ENCODE measurements at regions not wholly inside any gene's neighbourhood (a gene's known extent, or its start where the extent isn't known, plus 50 kb on each side); places are given as distances from the start of the nearest gene placed in this dataset.
A peak's percentile ranks its signal among the peaks of the same experiment; 100 is the strongest.
"Not testable (repeated sequence)": the region's sequence is repeated elsewhere in the genome, so short reads cannot be mapped to it uniquely, and the experiment has no call there.

DNA sequence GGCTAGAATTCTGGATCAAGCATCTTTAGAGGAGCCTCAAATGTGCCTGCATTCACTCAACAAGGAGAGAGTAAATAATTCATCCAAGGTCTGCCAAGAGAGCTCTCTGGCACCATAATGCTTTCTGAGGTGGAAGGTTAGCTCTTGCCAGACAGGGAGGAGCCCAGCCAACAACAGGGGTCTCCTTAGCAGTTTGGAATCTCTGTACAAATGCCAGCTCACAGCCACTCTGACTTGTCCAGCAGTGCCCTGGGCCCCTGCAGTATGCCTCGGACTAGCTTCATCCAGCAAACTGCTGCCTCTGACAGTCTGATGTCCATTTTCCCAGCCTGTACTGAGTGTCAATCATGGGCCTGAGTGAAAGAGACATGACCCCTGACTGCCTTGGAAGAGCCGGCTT, 127.2 kb upstream of the SLC44A1 start:
- DNase-seq: no peak
- peaks cover 3 to 7% (median 6%) of the 10 kb centered on the region in 3 donors for H3K27me3 Mint-ChIP-seq (ENCODE audit: low read depth in 3 of 3)
- peaks cover 0 to 4% (median 0%) of the 10 kb centered on the region in 3 donors for H3K36me3 Mint-ChIP-seq
- no peak overlapping the region for H3K4me3 Mint-ChIP-seq
- H3K27ac Mint-ChIP-seq: peak overlapping the region in 1 of 6 donors; percentile 47
- H3K9me3 Mint-ChIP-seq: no peaks in the 10 kb centered on the region
- H3K4me1 Mint-ChIP-seq: peaks cover 26 to 28% of the 10 kb centered on the region in 2 donors

- H3K4me1 Mint-ChIP-seq: peaks cover 26 to 27% of the 10 kb centered on the region in 2 donors
Measured at GRCh38 chr9:105118636-105119035, 125.8 kb upstream of the SLC44A1 start.

GRCh38 chr9:105119156-105119555, 125.3 kb upstream of the SLC44A1 start:
- H3K4me1 Mint-ChIP-seq: peaks cover 21 to 22% of the 10 kb centered on the region in 2 donors
- H3K36me3 Mint-ChIP-seq: peaks cover 0 to 4% (median 0%) of the 10 kb centered on the region in 3 donors
- H3K4me3 Mint-ChIP-seq: no peak overlapping the region
- H3K9me3 Mint-ChIP-seq: no peaks in the 10 kb centered on the region
- H3K27ac Mint-ChIP-seq: no peak overlapping the region
- H3K27me3 Mint-ChIP-seq (ENCODE audit: low read depth in 3 of 3): peaks cover 3 to 8% (median 5%) of the 10 kb centered on the region in 3 donors
- DNase-seq: no peak

More at GRCh38 chr9:105118636-105119035, 125.8 kb upstream of the SLC44A1 start:
- Mint-ChIP-seq H3K27ac (no peak overlapping the region), H3K9me3 (no peaks in the 10 kb centered on the region), H3K27me3 (ENCODE audit: low read depth in 3 of 3) (peaks cover 3 to 6% (median 6%) of the 10 kb centered on the region in 3 donors), H3K4me3 (no peak overlapping the region), H3K36me3 (peaks cover 0 to 4% (median 0%) of the 10 kb centered on the region in 3 donors)
- no peak for DNase-seq

DNA sequence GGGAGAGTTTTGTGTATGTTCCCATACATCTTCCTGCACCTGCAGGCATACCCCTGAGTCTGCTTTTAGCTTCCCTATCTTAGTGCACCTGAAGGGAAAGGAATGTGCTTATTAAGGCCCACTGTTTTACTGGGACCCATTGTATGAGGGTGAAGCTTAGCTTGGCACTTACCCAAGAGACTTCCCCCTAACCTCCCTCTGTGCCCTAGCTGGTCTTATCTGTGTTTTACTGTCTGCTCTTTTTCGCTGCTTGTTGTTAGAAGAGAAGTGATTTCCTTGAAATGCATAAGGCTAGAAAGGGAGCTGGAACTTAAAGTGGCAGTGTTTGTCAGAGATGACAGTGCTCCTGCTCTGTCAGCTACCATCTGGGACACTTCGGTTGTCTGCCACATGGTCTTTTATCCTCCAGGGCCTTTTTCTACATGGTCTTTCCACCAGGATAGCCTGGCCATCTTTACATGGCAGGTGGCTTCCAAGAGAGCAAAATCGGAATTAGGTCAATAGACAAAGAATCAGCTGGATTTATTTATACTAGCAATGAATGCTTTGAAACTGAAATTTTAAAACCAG, 122.5 kb upstream of the SLC44A1 start:
- H3K4me3 Mint-ChIP-seq: no peak overlapping the region
- H3K9me3 Mint-ChIP-seq: no peaks in the 10 kb centered on the region
- no peak for DNase-seq
- no peak overlapping the region for H3K27ac Mint-ChIP-seq
- peaks cover 0 to 4% (median 0%) of the 10 kb centered on the region in 3 donors for H3K36me3 Mint-ChIP-seq
- peaks cover 7 to 10% of the 10 kb centered on the region in 2 donors for H3K4me1 Mint-ChIP-seq
- peaks cover 2 to 6% (median 3%) of the 10 kb centered on the region in 3 donors for H3K27me3 Mint-ChIP-seq (ENCODE audit: low read depth in 3 of 3)

GRCh38 chr9:105124598-105124997, 119.9 kb upstream of the SLC44A1 start:
- not testable (repeated sequence) for H3K27ac Mint-ChIP-seq

DNA sequence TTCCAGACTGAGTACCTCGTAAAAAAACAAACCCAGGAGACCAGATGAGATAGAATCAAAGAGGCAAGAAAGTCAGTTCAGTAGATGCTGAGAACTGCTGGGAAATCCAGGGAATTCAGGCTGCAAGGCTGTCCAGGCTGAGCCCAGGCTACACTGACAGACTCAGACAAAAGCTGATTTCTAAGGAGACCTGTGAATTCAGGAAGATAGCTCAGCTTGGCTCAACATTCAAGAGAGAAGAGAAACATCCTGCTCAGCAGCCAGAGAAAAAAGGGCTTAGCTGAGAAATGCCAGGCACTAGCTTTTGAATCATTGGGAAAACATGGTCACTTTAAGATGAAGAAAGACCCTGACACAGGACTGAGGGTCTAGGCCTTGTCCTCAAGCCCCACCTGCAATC, 118.2 kb upstream of the SLC44A1 start:
- peak overlapping the region in 1 of 6 donors; percentile 17 for H3K27ac Mint-ChIP-seq
- no peaks in the 10 kb centered on the region for H3K36me3 Mint-ChIP-seq
- no peaks in the 10 kb centered on the region for H3K9me3 Mint-ChIP-seq
- no peak for DNase-seq
- H3K4me3 Mint-ChIP-seq: peak overlapping the region in 3 of 5 donors; percentile 30 to 56 (median 46)
- peaks cover 25 to 36% of the 10 kb centered on the region in 2 donors for H3K4me1 Mint-ChIP-seq
- peaks cover 3 to 10% (median 8%) of the 10 kb centered on the region in 3 donors for H3K27me3 Mint-ChIP-seq (ENCODE audit: low read depth in 3 of 3)

More at GRCh38 chr9:105124598-105124997, 119.9 kb upstream of the SLC44A1 start:
- DNase-seq; H3K36me3 Mint-ChIP-seq; H3K4me3 Mint-ChIP-seq; H3K27me3 Mint-ChIP-seq (ENCODE audit: low read depth in 3 of 3); H3K9me3 Mint-ChIP-seq: not testable (repeated sequence)
- peaks cover 25 to 36% of the 10 kb centered on the region in 2 donors for H3K4me1 Mint-ChIP-seq

DNA sequence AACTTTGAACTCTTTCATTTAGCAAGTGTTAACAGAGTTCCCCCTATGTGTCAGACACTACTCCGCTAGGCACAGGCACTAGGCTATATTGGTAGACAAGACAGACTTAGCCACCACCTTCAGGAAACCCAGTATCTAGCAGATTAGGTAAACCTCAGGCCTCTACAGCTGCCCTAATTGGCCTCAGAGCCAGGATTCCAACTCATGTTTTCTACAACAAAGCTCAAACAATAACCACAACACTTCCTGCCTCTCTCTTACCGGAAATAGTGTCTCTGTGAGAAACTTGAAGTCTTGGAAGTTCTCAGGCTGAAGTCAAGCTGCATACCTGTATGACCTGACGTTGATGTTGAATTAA, 116.6 kb upstream of the SLC44A1 start:
- peak overlapping the region in 5 of 6 donors; percentile 6 to 34 (median 19) for H3K27ac Mint-ChIP-seq
- H3K27me3 Mint-ChIP-seq (ENCODE audit: low read depth in 3 of 3): peaks cover 3 to 8% (median 5%) of the 10 kb centered on the region in 3 donors
- H3K36me3 Mint-ChIP-seq: no peaks in the 10 kb centered on the region
- H3K4me3 Mint-ChIP-seq: peak overlapping the region; percentile 31 to 64 (median 40)
- peak; percentile 67 to 74 (median 73) for DNase-seq
- no peaks in the 10 kb centered on the region for H3K9me3 Mint-ChIP-seq
- H3K4me1 Mint-ChIP-seq: peaks cover 25 to 36% of the 10 kb centered on the region in 2 donors

GRCh38 chr9:105128908-105129600, 115.4 kb upstream of the SLC44A1 start:
- no peak overlapping the region for H3K4me3 Mint-ChIP-seq
- H3K27ac Mint-ChIP-seq: peak overlapping the region in 2 of 6 donors; percentile 34 to 37
- no peaks in the 10 kb centered on the region for H3K36me3 Mint-ChIP-seq
- H3K27me3 Mint-ChIP-seq (ENCODE audit: low read depth in 3 of 3): peaks cover 3 to 11% (median 3%) of the 10 kb centered on the region in 3 donors
- H3K4me1 Mint-ChIP-seq: peaks cover 25 to 36% of the 10 kb centered on the region in 2 donors
- no peak for DNase-seq
- H3K9me3 Mint-ChIP-seq: no peaks in the 10 kb centered on the region

- no peaks in the 10 kb centered on the region for H3K9me3 Mint-ChIP-seq
- H3K27me3 Mint-ChIP-seq (ENCODE audit: low read depth in 3 of 3): peaks cover 2 to 12% (median 3%) of the 10 kb centered on the region in 3 donors
- no peak for DNase-seq
- H3K36me3 Mint-ChIP-seq: no peaks in the 10 kb centered on the region
- no peak overlapping the region for H3K4me3 Mint-ChIP-seq
- H3K27ac Mint-ChIP-seq: no peak overlapping the region
- peaks cover 25 to 36% of the 10 kb centered on the region in 2 donors for H3K4me1 Mint-ChIP-seq
Measured at GRCh38 chr9:105129731-105130130, 114.7 kb upstream of the SLC44A1 start.

DNA sequence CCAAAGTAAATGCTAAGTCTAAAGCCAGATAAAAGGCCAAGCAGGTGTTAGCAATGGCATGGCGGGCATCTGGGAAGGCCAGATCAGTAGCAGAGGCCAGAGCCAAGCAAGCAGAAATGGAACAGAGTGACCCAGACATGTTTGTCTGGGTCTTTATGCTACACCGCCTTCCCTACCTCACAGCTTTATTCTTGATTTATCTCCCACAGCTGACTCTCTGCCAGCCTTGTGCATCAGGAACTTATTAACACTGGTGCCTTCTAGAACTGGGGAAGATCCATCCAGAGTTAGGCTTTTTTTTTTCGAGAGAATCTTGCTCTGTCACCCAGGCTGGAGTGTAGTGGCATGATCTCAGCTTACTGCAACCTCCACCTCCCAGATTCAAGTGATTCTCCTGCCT, 112.5 kb upstream of the SLC44A1 start:
- Mint-ChIP-seq H3K27me3 (ENCODE audit: low read depth in 3 of 3) (peaks cover 2 to 12% (median 3%) of the 10 kb centered on the region in 3 donors), H3K9me3 (no peaks in the 10 kb centered on the region), H3K4me1 (peaks cover 17 to 27% of the 10 kb centered on the region in 2 donors), H3K27ac (no peak overlapping the region), H3K4me3 (no peak overlapping the region), H3K36me3 (no peaks in the 10 kb centered on the region)
- no peak for DNase-seq

DNA sequence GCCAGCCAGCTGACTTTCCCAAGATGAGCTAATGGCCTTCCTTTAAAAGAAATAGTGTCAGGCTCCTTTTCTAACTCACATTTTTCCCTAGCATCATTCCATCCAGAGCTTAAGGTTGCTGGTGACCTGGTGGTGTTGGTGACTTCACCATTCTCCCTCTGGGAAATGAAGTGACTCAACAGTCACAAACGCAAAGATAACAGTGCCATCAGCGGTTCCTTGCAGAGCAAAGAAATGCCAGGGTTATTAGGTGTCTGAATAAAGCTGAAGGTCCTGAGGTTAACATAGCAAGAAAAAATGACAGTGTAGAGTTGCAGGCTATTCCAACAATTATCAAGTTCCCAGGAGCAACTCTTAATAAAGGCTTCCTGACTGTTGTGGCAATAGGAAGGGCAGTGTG, 111.8 kb upstream of the SLC44A1 start:
- Mint-ChIP-seq H3K36me3 (no peaks in the 10 kb centered on the region), H3K27me3 (ENCODE audit: low read depth in 3 of 3) (peaks cover 2 to 10% (median 3%) of the 10 kb centered on the region in 3 donors), H3K9me3 (no peaks in the 10 kb centered on the region), H3K4me1 (peaks cover 11 to 20% of the 10 kb centered on the region in 2 donors), H3K4me3 (no peak overlapping the region), H3K27ac (peak overlapping the region in 1 of 6 donors; percentile 59)
- DNase-seq: no peak

GRCh38 chr9:105138306-105138801, 106.1 kb upstream of the SLC44A1 start:
- H3K4me3 Mint-ChIP-seq: no peak overlapping the region
- no peaks in the 10 kb centered on the region for H3K4me1 Mint-ChIP-seq
- peaks cover 0 to 5% (median 2%) of the 10 kb centered on the region in 3 donors for H3K27me3 Mint-ChIP-seq (ENCODE audit: low read depth in 3 of 3)
- no peaks in the 10 kb centered on the region for H3K9me3 Mint-ChIP-seq
- no peak overlapping the region for H3K27ac Mint-ChIP-seq
- no peaks in the 10 kb centered on the region for H3K36me3 Mint-ChIP-seq
- DNase-seq: no peak

- Mint-ChIP-seq H3K9me3 (no peaks in the 10 kb centered on the region), H3K27me3 (ENCODE audit: low read depth in 3 of 3) (peaks cover 0 to 5% (median 4%) of the 10 kb centered on the region in 3 donors), H3K4me1 (no peaks in the 10 kb centered on the region), H3K4me3 (no peak overlapping the region), H3K36me3 (no peaks in the 10 kb centered on the region), H3K27ac (no peak overlapping the region)
- no peak for DNase-seq
Measured at GRCh38 chr9:105141146-105141975, 103.1 kb upstream of the SLC44A1 start.

DNA sequence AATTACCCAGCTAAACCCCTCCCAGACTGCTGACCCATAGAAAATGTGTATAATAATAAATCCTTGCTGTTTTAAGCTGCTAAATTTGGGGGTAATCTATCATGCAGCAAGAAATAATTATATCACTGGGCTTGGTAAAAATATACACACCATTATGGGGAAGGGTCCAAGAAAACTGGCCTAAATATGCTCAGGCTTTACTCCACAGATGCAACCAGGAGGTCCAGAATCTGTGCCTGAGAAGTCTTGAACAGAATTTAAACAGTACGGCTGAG, 102.5 kb upstream of the SLC44A1 start:
- no peak overlapping the region for H3K4me3 Mint-ChIP-seq
- H3K27ac Mint-ChIP-seq: no peak overlapping the region
- no peaks in the 10 kb centered on the region for H3K9me3 Mint-ChIP-seq
- H3K4me1 Mint-ChIP-seq: no peaks in the 10 kb centered on the region
- H3K27me3 Mint-ChIP-seq (ENCODE audit: low read depth in 3 of 3): peaks cover 0 to 5% (median 4%) of the 10 kb centered on the region in 3 donors
- no peak for DNase-seq
- H3K36me3 Mint-ChIP-seq: no peaks in the 10 kb centered on the region

All from immature natural killer cell (primary cell).